Transverse colon (tissue), 4 donors: ENCODE measurements at regions not wholly inside any gene's neighbourhood (a gene's known extent, or its start where the extent isn't known, plus 50 kb on each side); places are given as distances from the start of the nearest gene placed in this dataset.

ENCODE experiments used
- DNase-seq: peaks from one replicate; pipeline ENCODE4 v3.0.0-alpha.2; 2019
- H3K27ac ChIP-seq, 4 donors: fragments of 200-600 bp; sonication (generic); 2 replicates each; pipeline ENCODE4 v1.5.1; 2016 to 2018; ENCODE audit warnings: inconsistent platforms in 4 of 4
- H3K27me3 ChIP-seq: fragments of 200-600 bp; sonication (generic); 2 replicates; pipeline ENCODE4 v1.5.1; 2017; ENCODE audit warnings: inconsistent platforms
- H3K36me3 ChIP-seq, 4 donors: fragments of 200-600 bp; sonication (generic); 2 replicates each; pipeline ENCODE4 v1.5.1; 2017 to 2019; ENCODE audit warnings: inconsistent platforms in 4 of 4
- H3K4me1 ChIP-seq, 4 donors: fragments of 200-600 bp; sonication (generic); 2 replicates each; pipeline ENCODE4 v1.5.1; 2017 to 2020; ENCODE audit warnings: inconsistent platforms in 4 of 4
- H3K4me3 ChIP-seq, 4 donors: fragments of 200-600 bp; sonication (generic); 1 replicate in 1 of 4; 2 replicates in 3 of 4; pipeline versions ENCODE4 v1.5.1 to v1.6.1; 2017 to 2019; ENCODE audit warnings: inconsistent platforms in 4 of 4
- H3K9me3 ChIP-seq, 2 donors: fragments of 200-600 bp; sonication (generic); 2 replicates each; pipeline ENCODE4 v1.5.1; 2017 to 2019; ENCODE audit warnings: inconsistent platforms in 2 of 2
- CTCF ChIP-seq, 5 experiments: fragments of 200-600 bp in 3 of 5; fragments of 450-650 bp in 2 of 5; sonication (generic) in 3 of 5; IDR thresholded peaks; 1 replicate in 2 of 5; 2 replicates in 3 of 5; pipeline ENCODE4 v1.5.1; 2016 to 2017; ENCODE audit warnings: antibody characterized with exemption in 5 of 5, inconsistent platforms in 3 of 5, mild to moderate bottlenecking in 2 of 5, moderate library complexity in 1 of 5
- EP300 ChIP-seq: sonication (generic); formaldehyde crosslinking; IDR thresholded peaks from one replicate; pipeline ENCODE4 v1.6.1; 2017; ENCODE audit warnings: antibody characterized with exemption, low read depth
- POLR2A ChIP-seq: fragments of 450-650 bp; IDR thresholded peaks from one replicate; pipeline ENCODE4 v1.6.1; 2016; ENCODE audit warnings: antibody characterized with exemption, mild to moderate bottlenecking, moderate library complexity
- POLR2AphosphoS5 ChIP-seq, 3 donors: sonication (generic); formaldehyde crosslinking; IDR thresholded peaks; one replicate each; pipeline ENCODE4 v1.6.1; 2016; ENCODE audit warnings: antibody characterized with exemption in 3 of 3
- WGBS, 2 donors: methylation state at CpG; one replicate each; pipeline ENCODE4 v1.1.5; 2018; ENCODE audit warnings: low coverage in 1 of 2; 5-methylcytosine and 5-hydroxymethylcytosine counted together
- in situ Hi-C, 4 donors: fragments of 200-750 bp; cut with MboI; loops; one replicate each; pipeline versions ENCODE4 v1.15.0 to v1.15.1; 2017; ENCODE audit warnings: low sequenced_read_pairs in 3 of 4, low pct_ligation_motif_present in 1 of 4, low pct_unique_long_range_greater_than_20kb in 1 of 4
- intact Hi-C: fragments of 100-400 bp; cut with DNase I; formaldehyde crosslinking; loops from one replicate; pipeline ENCODE4 v1.15.1; 2023; ENCODE audit warnings: low total_unique reads

GRCh38 chr2:194445226-194445625 is 1211.8 kb upstream of the SLC39A10 start:
- Histone ChIP-seq H3K4me3 (no peak overlapping the region), H3K27ac (no peak overlapping the region), H3K9me3 (no peaks in the 10 kb centered on the region), H3K27me3 (no peaks in the 10 kb centered on the region), H3K36me3 (no peaks in the 10 kb centered on the region), H3K4me1 (no peaks in the 10 kb centered on the region)
- 91% methylated on average over 2 of the region's 2 CpGs; no CpG with 5 or more reads in 1 of the 2 donors for WGBS, 2 donors
- intact Hi-C loops (no loop called here), in situ Hi-C loops (no loop called here)
- TF ChIP-seq POLR2AphosphoS5 (IDR thresholded peaks at IDR 0.05), result no peak
- no peak for TF ChIP-seq POLR2A
- no peak for TF ChIP-seq CTCF (IDR thresholded peaks at IDR 0.05)
- TF ChIP-seq EP300, result no peak
- DNase-seq, result no peak

GRCh38 chr2:194443926-194444325 is 1213.1 kb upstream of the SLC39A10 start:
- Histone ChIP-seq H3K27me3 (no peaks in the 10 kb centered on the region), H3K27ac (no peak overlapping the region), H3K9me3 (no peaks in the 10 kb centered on the region), H3K36me3 (no peaks in the 10 kb centered on the region), H3K4me1 (no peaks in the 10 kb centered on the region), H3K4me3 (no peak overlapping the region)
- 8 to 38% methylated on average over 1 of the region's 1 CpG for WGBS, 2 donors
- intact Hi-C loops, result no loop called here
- DNase-seq, result no peak
- TF ChIP-seq POLR2A (no peak), EP300 (no peak), CTCF (IDR thresholded peaks at IDR 0.05) (no peak), POLR2AphosphoS5 (IDR thresholded peaks at IDR 0.05) (no peak)
- in situ Hi-C loops, result no loop called here

- Histone ChIP-seq H3K9me3 (no peaks in the 10 kb centered on the region), H3K36me3 (no peaks in the 10 kb centered on the region), H3K27me3 (no peaks in the 10 kb centered on the region), H3K4me1 (no peaks in the 10 kb centered on the region), H3K4me3 (no peak overlapping the region), H3K27ac (no peak overlapping the region)
- DNase-seq, result no peak
- intact Hi-C loops, result no loop called here
- TF ChIP-seq EP300 (no peak), POLR2AphosphoS5 (IDR thresholded peaks at IDR 0.05) (no peak), POLR2A (no peak), CTCF (IDR thresholded peaks at IDR 0.05) (no peak)
- in situ Hi-C loops, result no loop called here
- 58 to 66% methylated on average over 3 of the region's 3 CpGs for WGBS, 2 donors
These were observed 1232.3 kb upstream of the SLC39A10 start for GRCh38 chr2:194424683-194425209.

GRCh38 chr2:194411221-194411620 is 1245.8 kb upstream of the SLC39A10 start:
- no peak for TF ChIP-seq POLR2AphosphoS5 (IDR thresholded peaks at IDR 0.05)
- TF ChIP-seq EP300, result no peak
- TF ChIP-seq CTCF (IDR thresholded peaks at IDR 0.05), result no peak
- no peak for TF ChIP-seq POLR2A
- Histone ChIP-seq H3K9me3 (no peaks in the 10 kb centered on the region), H3K36me3 (no peaks in the 10 kb centered on the region), H3K27ac (no peak overlapping the region), H3K4me1 (no peaks in the 10 kb centered on the region), H3K4me3 (no peak overlapping the region), H3K27me3 (no peaks in the 10 kb centered on the region)
- WGBS, 2 donors, result 61 to 79% methylated on average over 3 of the region's 3 CpGs
- no peak for DNase-seq
- intact Hi-C loops (no loop called here), in situ Hi-C loops (no loop called here)
